ENCODE measurements at regions not wholly inside any gene's neighbourhood (a gene's known extent, or its start where the extent isn't known, plus 50 kb on each side); places are given as distances from the start of the nearest gene placed in this dataset.
"Not testable (repeated sequence)": the region's sequence is repeated elsewhere in the genome, so short reads cannot be mapped to it uniquely, and the experiment has no call there.

GRCh38 chr11:123321636-123322035 is 108.4 kb upstream of the GRAMD1B start:
- Histone ChIP-seq H3K9me3 (ENCODE audit: control insufficient read depth, insufficient read depth, low read depth, low read length) (no peaks in the 10 kb centered on the region), H3K9ac (ENCODE audit: insufficient read depth, low read length) (no peak overlapping the region), H3K27ac (ENCODE audit: insufficient read depth, low read length) (no peak overlapping the region), H3K4me2 (ENCODE audit: extremely low read depth, insufficient read depth, low read length) (no peak overlapping the region), H3K36me3 (ENCODE audit: control insufficient read depth, insufficient read depth, low read length) (no peaks in the 10 kb centered on the region), H3K4me1 (ENCODE audit: control insufficient read depth, extremely low read depth, insufficient read depth, low read length) (no peaks in the 10 kb centered on the region), H2AFZ (ENCODE audit: low read length) (no peak overlapping the region), H3K79me2 (ENCODE audit: control insufficient read depth, insufficient read depth, low read length) (no peaks in the 10 kb centered on the region), H3K4me3 (replicated peaks in 1 of 4; ENCODE audit: control extremely low read depth in 1 of 4, insufficient read depth in 1 of 4, low read depth in 3 of 4, low read length in 4 of 4) (no peak overlapping the region), H3K27me3 (ENCODE audit: control insufficient read depth, insufficient read depth, low read length) (no peaks in the 10 kb centered on the region), H4K20me1 (ENCODE audit: control insufficient read depth, extremely low read depth, insufficient read depth, low read length) (no peaks in the 10 kb centered on the region)
- no peak for DNase-seq (ENCODE audit: low read depth in 2 of 2)
- TF ChIP-seq CTCF (conservative IDR thresholded peaks at IDR 0.05 in 1 of 2, IDR thresholded peaks at IDR 0.05 in 1 of 2; ENCODE audit: low read depth in 1 of 2, low read length in 2 of 2) (no peak), EZH2 (IDR thresholded peaks at IDR 0.05; ENCODE audit: low read length, missing control alignments) (no peak)

GRCh38 chr11:123318623-123319022 is 111.4 kb upstream of the GRAMD1B start:
- Histone ChIP-seq H3K27ac (ENCODE audit: insufficient read depth, low read length) (no peak overlapping the region), H3K9me3 (ENCODE audit: control insufficient read depth, insufficient read depth, low read depth, low read length) (no peaks in the 10 kb centered on the region), H3K27me3 (ENCODE audit: control insufficient read depth, insufficient read depth, low read length) (no peaks in the 10 kb centered on the region), H2AFZ (ENCODE audit: low read length) (no peak overlapping the region), H3K4me2 (ENCODE audit: extremely low read depth, insufficient read depth, low read length) (no peak overlapping the region), H3K9ac (ENCODE audit: insufficient read depth, low read length) (no peak overlapping the region), H3K4me3 (replicated peaks in 1 of 4; ENCODE audit: control extremely low read depth in 1 of 4, insufficient read depth in 1 of 4, low read depth in 3 of 4, low read length in 4 of 4) (no peak overlapping the region), H3K36me3 (ENCODE audit: control insufficient read depth, insufficient read depth, low read length) (no peaks in the 10 kb centered on the region), H3K79me2 (ENCODE audit: control insufficient read depth, insufficient read depth, low read length) (no peaks in the 10 kb centered on the region), H4K20me1 (ENCODE audit: control insufficient read depth, extremely low read depth, insufficient read depth, low read length) (no peaks in the 10 kb centered on the region), H3K4me1 (ENCODE audit: control insufficient read depth, extremely low read depth, insufficient read depth, low read length) (no peaks in the 10 kb centered on the region)
- DNase-seq (ENCODE audit: low read depth in 2 of 2), result no peak
- no peak for TF ChIP-seq CTCF (conservative IDR thresholded peaks at IDR 0.05 in 1 of 2, IDR thresholded peaks at IDR 0.05 in 1 of 2; ENCODE audit: low read depth in 1 of 2, low read length in 2 of 2)
- TF ChIP-seq EZH2 (IDR thresholded peaks at IDR 0.05; ENCODE audit: low read length, missing control alignments), result no peak

- H3K27me3 ChIP-seq (ENCODE audit: control insufficient read depth, insufficient read depth, low read length); H3K27ac ChIP-seq (ENCODE audit: insufficient read depth, low read length); DNase-seq (ENCODE audit: low read depth in 2 of 2); H3K36me3 ChIP-seq (ENCODE audit: control insufficient read depth, insufficient read depth, low read length); H3K4me3 ChIP-seq (replicated peaks in 1 of 4; ENCODE audit: control extremely low read depth in 1 of 4, insufficient read depth in 1 of 4, low read depth in 3 of 4, low read length in 4 of 4); H3K9me3 ChIP-seq (ENCODE audit: control insufficient read depth, insufficient read depth, low read depth, low read length); H4K20me1 ChIP-seq (ENCODE audit: control insufficient read depth, extremely low read depth, insufficient read depth, low read length); H3K4me2 ChIP-seq (ENCODE audit: extremely low read depth, insufficient read depth, low read length); H3K9ac ChIP-seq (ENCODE audit: insufficient read depth, low read length); H3K4me1 ChIP-seq (ENCODE audit: control insufficient read depth, extremely low read depth, insufficient read depth, low read length); H3K79me2 ChIP-seq (ENCODE audit: control insufficient read depth, insufficient read depth, low read length); H2AFZ ChIP-seq (ENCODE audit: low read length): not testable (repeated sequence)
These were observed 111.9 kb upstream of the GRAMD1B start for GRCh38 chr11:123318132-123318531.

Data from fibroblast of lung (primary cell).